Mucosa of descending colon (tissue), 3 donors: ENCODE measurements at regions not wholly inside any gene's neighbourhood (a gene's known extent, or its start where the extent isn't known, plus 50 kb on each side); places are given as distances from the start of the nearest gene placed in this dataset.

Experiments used
- ATAC-seq: fragments of 200-7000 bp; cut with Tn5 transposase; one replicate; pipeline ENCODE4 v1.9.1; 2020; ENCODE audit warnings: mild to moderate bottlenecking, moderate library complexity
- DNase-seq, 3 donors: peaks; one replicate each; pipeline ENCODE4 v3.0.0-alpha.2; 2020
- H3K36me3 ChIP-seq: fragments of 200-600 bp; one replicate; pipeline ENCODE4 v1.8.0; 2021; ENCODE audit warnings: low read depth, mild to moderate bottlenecking
- H3K4me1 ChIP-seq: fragments of 200-600 bp; one replicate; pipeline ENCODE4 v1.8.0; 2021; ENCODE audit warnings: low read depth, mild to moderate bottlenecking
- H3K4me3 ChIP-seq: fragments of 200-600 bp; one replicate; pipeline ENCODE4 v1.8.0; 2021; ENCODE audit warnings: mild to moderate bottlenecking
- H3K9me3 ChIP-seq: fragments of 200-600 bp; one replicate; pipeline ENCODE4 v1.8.0; 2021; ENCODE audit warnings: mild to moderate bottlenecking
- CTCF ChIP-seq: fragments of 200-600 bp; IDR thresholded peaks from one replicate; pipeline ENCODE4 v1.8.0; 2022; ENCODE audit warnings: antibody characterized with exemption, mild to moderate bottlenecking
- intact Hi-C, 2 donors: fragments of 100-400 bp; cut with DNase I in 1 of 2; cut with micrococcal nuclease in 1 of 2; formaldehyde crosslinking; loops; one replicate each; pipeline versions ENCODE4 v1.11.0 to v1.11.1; 2022; cut with DNase I, micrococcal nuclease
- donor health status: DM: no; HTN: no; CAD: no; lungs with moderate emphysema.
- donor health status: DM: no; HTN: no; CAD: no.
- donor health status: DM: no; HTN: yes; CAD: no.

GRCh38 chr5:165277661-165278060 lies 1772.2 kb downstream of the MAT2B start:
- no peaks in the 10 kb centered on the region for H3K4me1 ChIP-seq
- intact Hi-C loops, result no loop called here
- ATAC-seq (no peak), DNase-seq (no peak)
- TF ChIP-seq CTCF, result no peak
- H3K36me3 ChIP-seq, result no peaks in the 10 kb centered on the region
- no peak overlapping the region for H3K4me3 ChIP-seq
- no peaks in the 10 kb centered on the region for H3K9me3 ChIP-seq

- no peaks in the 10 kb centered on the region for H3K36me3 ChIP-seq
- ATAC-seq (no peak), DNase-seq (no peak)
- H3K9me3 ChIP-seq, result no peaks in the 10 kb centered on the region
- intact Hi-C loops, result no loop called here
- no peak overlapping the region for H3K4me3 ChIP-seq
- H3K4me1 ChIP-seq, result no peaks in the 10 kb centered on the region
- TF ChIP-seq CTCF, result no peak
These were observed 1777.1 kb downstream of the MAT2B start for GRCh38 chr5:165282491-165282890.

- TF ChIP-seq CTCF, result no peak
- no peak for DNase-seq
- intact Hi-C loops, result no loop called here
These were observed 1781.3 kb downstream of the MAT2B start for GRCh38 chr5:165286692-165287091.

GRCh38 chr5:165290535-165290934 lies 1785.1 kb downstream of the MAT2B start:
- no peaks in the 10 kb centered on the region for H3K36me3 ChIP-seq
- H3K4me3 ChIP-seq, result no peak overlapping the region
- intact Hi-C loops, result no loop called here
- no peaks in the 10 kb centered on the region for H3K4me1 ChIP-seq
- no peaks in the 10 kb centered on the region for H3K9me3 ChIP-seq
- DNase-seq (no peak), ATAC-seq (no peak)
- no peak for TF ChIP-seq CTCF

More at GRCh38 chr5:165286692-165287091, 1781.3 kb downstream of the MAT2B start:
- no peak overlapping the region for H3K4me3 ChIP-seq
- no peak for ATAC-seq
- H3K36me3 ChIP-seq, result no peaks in the 10 kb centered on the region
- no peaks in the 10 kb centered on the region for H3K9me3 ChIP-seq
- H3K4me1 ChIP-seq, result no peaks in the 10 kb centered on the region

- intact Hi-C loops, result no loop called here
- no peak for TF ChIP-seq CTCF
- Histone ChIP-seq H3K36me3 (no peaks in the 10 kb centered on the region), H3K4me3 (no peak overlapping the region), H3K9me3 (no peaks in the 10 kb centered on the region), H3K4me1 (no peaks in the 10 kb centered on the region)
- no peak for DNase-seq
- no peak for ATAC-seq
These were observed 1791.1 kb downstream of the MAT2B start for GRCh38 chr5:165296401-165297130.
